ENCODE measurements at regions not wholly inside any gene's neighbourhood (a gene's known extent, or its start where the extent isn't known, plus 50 kb on each side); places are given as distances from the start of the nearest gene placed in this dataset.

- no peak overlapping the region for H3K4me2 ChIP-seq (ENCODE audit: control insufficient read depth, extremely low read depth, insufficient read depth, low read depth, low read length)
- dilution Hi-C loops (cut with MboI; ENCODE audit: extremely low pct_ligation_motif_present, low sequenced_read_pairs) = no loop called here
- no peak overlapping the region for H3K27ac ChIP-seq (ENCODE audit: control insufficient read depth, insufficient read depth, low read length)
- no peaks in the 10 kb centered on the region for H3K4me1 ChIP-seq (ENCODE audit: control insufficient read depth, extremely low read depth, insufficient read depth, low read length)
- DNase-seq (ENCODE audit: low read depth, low spot score) (no peak), FAIRE-seq (no peak)
- no peaks in the 10 kb centered on the region for H3K27me3 ChIP-seq (ENCODE audit: control insufficient read depth, extremely low read depth, insufficient read depth, low read length)
- no peaks in the 10 kb centered on the region for H3K36me3 ChIP-seq (ENCODE audit: control insufficient read depth in 2 of 2, extremely low read depth in 1 of 2, insufficient read depth in 2 of 2, low read length in 2 of 2)
- TF ChIP-seq CTCF (optimal IDR thresholded peaks at IDR 0.05 in 1 of 3, IDR thresholded peaks at IDR 0.05 in 1 of 3, conservative IDR thresholded peaks at IDR 0.05 in 1 of 3; ENCODE audit: extremely low read depth in 1 of 3, insufficient read depth in 2 of 3, low read length in 3 of 3) = no peak
- no peak for TF ChIP-seq EZH2 (IDR thresholded peaks at IDR 0.05; ENCODE audit: low read length)
- no peak overlapping the region for H3K9ac ChIP-seq (ENCODE audit: control insufficient read depth, extremely low read depth, insufficient read depth, low read length)
- H4K20me1 ChIP-seq (ENCODE audit: control insufficient read depth, extremely low read depth, insufficient read depth, low read length) = no peaks in the 10 kb centered on the region
- H3K9me1 ChIP-seq (ENCODE audit: control insufficient read depth, extremely low read depth, insufficient read depth, low read length) = no peaks in the 10 kb centered on the region
- no peaks in the 10 kb centered on the region for H3K79me2 ChIP-seq (ENCODE audit: control insufficient read depth, insufficient read depth, low read length)
- H3K9me3 ChIP-seq (ENCODE audit: control insufficient read depth, low read depth, low read length) = no peaks in the 10 kb centered on the region
- no peak overlapping the region for H2AFZ ChIP-seq (ENCODE audit: control insufficient read depth, low read length)
- H3K4me3 ChIP-seq (ENCODE audit: control insufficient read depth in 2 of 3, extremely low read depth in 1 of 3, insufficient read depth in 2 of 3, low read depth in 1 of 3, low read length in 3 of 3) = no peak overlapping the region
Observed at GRCh38 chr21:27412530-27412929, 445.6 kb upstream of the ADAMTS5 start.

- H3K4me1 ChIP-seq (ENCODE audit: control insufficient read depth, extremely low read depth, insufficient read depth, low read length) = no peaks in the 10 kb centered on the region
- H3K9me1 ChIP-seq (ENCODE audit: control insufficient read depth, extremely low read depth, insufficient read depth, low read length) = no peaks in the 10 kb centered on the region
- H4K20me1 ChIP-seq (ENCODE audit: control insufficient read depth, extremely low read depth, insufficient read depth, low read length) = no peaks in the 10 kb centered on the region
- H3K9me3 ChIP-seq (ENCODE audit: control insufficient read depth, low read depth, low read length) = no peaks in the 10 kb centered on the region
- no peak overlapping the region for H3K27ac ChIP-seq (ENCODE audit: control insufficient read depth, insufficient read depth, low read length)
- H3K9ac ChIP-seq (ENCODE audit: control insufficient read depth, extremely low read depth, insufficient read depth, low read length) = no peak overlapping the region
- TF ChIP-seq CTCF (optimal IDR thresholded peaks at IDR 0.05 in 1 of 3, IDR thresholded peaks at IDR 0.05 in 1 of 3, conservative IDR thresholded peaks at IDR 0.05 in 1 of 3; ENCODE audit: extremely low read depth in 1 of 3, insufficient read depth in 2 of 3, low read length in 3 of 3) = no peak
- no peak for TF ChIP-seq EZH2 (IDR thresholded peaks at IDR 0.05; ENCODE audit: low read length)
- H3K36me3 ChIP-seq (ENCODE audit: control insufficient read depth in 2 of 2, extremely low read depth in 1 of 2, insufficient read depth in 2 of 2, low read length in 2 of 2) = no peaks in the 10 kb centered on the region
- no peak overlapping the region for H3K4me3 ChIP-seq (ENCODE audit: control insufficient read depth in 2 of 3, extremely low read depth in 1 of 3, insufficient read depth in 2 of 3, low read depth in 1 of 3, low read length in 3 of 3)
- FAIRE-seq (no peak), DNase-seq (ENCODE audit: low read depth, low spot score) (no peak)
- H3K79me2 ChIP-seq (ENCODE audit: control insufficient read depth, insufficient read depth, low read length) = no peaks in the 10 kb centered on the region
- no peak overlapping the region for H2AFZ ChIP-seq (ENCODE audit: control insufficient read depth, low read length)
- H3K4me2 ChIP-seq (ENCODE audit: control insufficient read depth, extremely low read depth, insufficient read depth, low read depth, low read length) = no peak overlapping the region
- no peaks in the 10 kb centered on the region for H3K27me3 ChIP-seq (ENCODE audit: control insufficient read depth, extremely low read depth, insufficient read depth, low read length)
- dilution Hi-C loops (cut with MboI; ENCODE audit: extremely low pct_ligation_motif_present, low sequenced_read_pairs) = no loop called here
Observed at GRCh38 chr21:27408826-27409225, 441.9 kb upstream of the ADAMTS5 start.
